Fibroblast of skin of right biceps (primary cell): ENCODE measurements at regions not wholly inside any gene's neighbourhood (a gene's known extent, or its start where the extent isn't known, plus 50 kb on each side); places are given as distances from the start of the nearest gene placed in this dataset.
A peak's percentile ranks its signal among the peaks of the same experiment; 100 is the strongest.

Source experiments
- DNase-seq: peaks from one replicate; pipeline ENCODE4 v3.0.0-alpha.2; 2013

GRCh38 chr14:22088614-22089342 is 415.2 kb upstream of the OR4E1 start:
- peak; percentile 3 for DNase-seq

GRCh38 chr14:22086131-22086530 is 412.5 kb upstream of the OR4E1 start:
- DNase-seq: no peak

GRCh38 chr14:22084393-22085281 is 411.0 kb upstream of the OR4E1 start:
- DNase-seq: peak; percentile 34

- no peak for DNase-seq
Measured at GRCh38 chr14:22081337-22081736, 407.7 kb upstream of the OR4E1 start.

GRCh38 chr14:22079766-22080165 is 406.1 kb upstream of the OR4E1 start:
- DNase-seq: no peak

- DNase-seq: no peak
Measured at GRCh38 chr14:22073801-22074200, 400.2 kb upstream of the OR4E1 start.

- no peak for DNase-seq
Measured at GRCh38 chr14:22071006-22071405, 397.4 kb upstream of the OR4E1 start.

- peak; percentile 1 for DNase-seq
Measured at GRCh38 chr14:22070119-22070982, 396.7 kb upstream of the OR4E1 start.

GRCh38 chr14:22065347-22065746 is 391.7 kb upstream of the OR4E1 start:
- no peak for DNase-seq

GRCh38 chr14:22059201-22059600 is 385.6 kb upstream of the OR4E1 start:
- no peak for DNase-seq

- no peak for DNase-seq
Measured at GRCh38 chr14:22052795-22053194, 379.2 kb upstream of the OR4E1 start.

- DNase-seq: no peak
Measured at GRCh38 chr14:22047115-22047514, 373.5 kb upstream of the OR4E1 start.

- DNase-seq: no peak
Measured at GRCh38 chr14:22046063-22046462, 372.4 kb upstream of the OR4E1 start.

- DNase-seq: no peak
Measured at GRCh38 chr14:22044193-22044592, 370.6 kb upstream of the OR4E1 start.

GRCh38 chr14:22040781-22041125 is 367.1 kb upstream of the OR4E1 start:
- DNase-seq: no peak

- no peak for DNase-seq
Measured at GRCh38 chr14:22039938-22040780, 366.5 kb upstream of the OR4E1 start.

GRCh38 chr14:22036541-22037239 is 363.1 kb upstream of the OR4E1 start:
- no peak for DNase-seq

- DNase-seq: no peak
Measured at GRCh38 chr14:22026527-22026926, 352.9 kb upstream of the OR4E1 start.

GRCh38 chr14:22025879-22026278 is 352.3 kb upstream of the OR4E1 start:
- no peak for DNase-seq

- no peak for DNase-seq
Measured at GRCh38 chr14:22024137-22024536, 350.5 kb upstream of the OR4E1 start.

- no peak for DNase-seq
Measured at GRCh38 chr14:22018890-22019289, 345.3 kb upstream of the OR4E1 start.

GRCh38 chr14:22012452-22012851 is 338.8 kb upstream of the OR4E1 start:
- DNase-seq: no peak
